Endothelial cell of umbilical vein (primary cell): ENCODE measurements at regions not wholly inside any gene's neighbourhood (a gene's known extent, or its start where the extent isn't known, plus 50 kb on each side); places are given as distances from the start of the nearest gene placed in this dataset.

Experiments used
- BruUV-seq: library from RNA; stranded (reverse); fragments of 400-500 nt; replicated peaks from 2 replicates; lab custom pipeline; 2021; lab: Mats Ljungman, UMichigan
- CTCF ChIA-PET: fragments of 300-600, 350-600 bp; sonication (Branson Sonifier 250); formaldehyde crosslinking; loops from one replicate; lab custom pipeline; 2021; ENCODE audit warnings: antibody characterized with exemption, inconsistent platforms; lab: Charles Lee
- POLR2A ChIA-PET: fragments of 300-600, 350-600 bp; sonication (Branson Sonifier 250); formaldehyde crosslinking; loops from one replicate; lab custom pipeline; 2021; ENCODE audit warnings: antibody characterized with exemption, inconsistent platforms; lab: Charles Lee
- DNase-seq: peaks from one replicate; pipeline ENCODE4 v3.0.0-alpha.2; 2011; ENCODE audit warnings: low read depth, low spot score
- FAIRE-seq: peaks from 2 replicates; lab custom pipeline; 2011; peaks lifted over from hg19 to GRCh38; lab: Jason Lieb, UNC
- H2AFZ ChIP-seq: 2 replicates; pipeline ENCODE4 v1.6.0; 2012; ENCODE audit warnings: low read depth, low read length, control low read depth, inconsistent platforms
- H3K27ac ChIP-seq: 2 replicates; pipeline ENCODE4 v1.5.1; 2011; ENCODE audit warnings: low read depth, mild to moderate bottlenecking, control low read depth, low read length, moderate library complexity; ENCODE audit not compliant: insufficient read depth
- H3K27me3 ChIP-seq, 2 experiments: 2 replicates each; pipeline versions ENCODE4 v1.6.0 to v1.6.1; 2011; ENCODE audit warnings: low read length in 2 of 2, mixed read lengths in 1 of 2; ENCODE audit not compliant: control insufficient read depth in 2 of 2, insufficient read depth in 2 of 2
- H3K36me3 ChIP-seq, 2 experiments: 2 replicates in 1 of 2; 3 replicates in 1 of 2; pipeline ENCODE4 v1.5.1; 2011; ENCODE audit warnings: low read length in 2 of 2, mild to moderate bottlenecking in 1 of 2, moderate library complexity in 1 of 2; ENCODE audit not compliant: control insufficient read depth in 2 of 2, insufficient read depth in 2 of 2; ENCODE audit errors: extremely low read depth in 1 of 2
- H3K4me1 ChIP-seq: 3 replicates; pipeline ENCODE4 v1.5.1; 2011; ENCODE audit warnings: mild to moderate bottlenecking, low read length; ENCODE audit not compliant: control insufficient read depth, insufficient read depth; ENCODE audit errors: extremely low read depth
- H3K4me2 ChIP-seq: 2 replicates; pipeline ENCODE4 v1.6.1; 2011; ENCODE audit warnings: low read length, control low read depth, mixed read lengths; ENCODE audit not compliant: insufficient read depth
- H3K4me3 ChIP-seq, 3 experiments: fragments of 200-600 bp in 1 of 3; sonication (generic), shearing (Covaris generic) in 1 of 3; replicated peaks in 1 of 3; 2 replicates each; pipeline ENCODE4 v1.5.1; 2011 to 2016; ENCODE audit warnings: control low read depth in 3 of 3, low read length in 3 of 3, mild to moderate bottlenecking in 2 of 3, inconsistent platforms in 1 of 3, low read depth in 1 of 3, moderate library complexity in 1 of 3; ENCODE audit not compliant: insufficient read depth in 1 of 3
- H3K79me2 ChIP-seq: 2 replicates; pipeline ENCODE4 v1.6.0; 2012; ENCODE audit warnings: low read length, inconsistent platforms; ENCODE audit not compliant: control insufficient read depth, insufficient read depth
- H3K9ac ChIP-seq: replicated peaks from 2 replicates; pipeline ENCODE3; 2011; ENCODE audit warnings: low read length, control low read depth; ENCODE audit not compliant: insufficient read depth; ENCODE audit errors: extremely low read depth
- H3K9me1 ChIP-seq: replicated peaks from 3 replicates; pipeline ENCODE4 v1.6.0; 2011; ENCODE audit warnings: mild to moderate bottlenecking, low read length; ENCODE audit not compliant: control insufficient read depth, insufficient read depth; ENCODE audit errors: extremely low read depth
- H3K9me3 ChIP-seq: replicated peaks from 2 replicates; pipeline ENCODE4 v1.5.1; 2012; ENCODE audit warnings: low read length, inconsistent platforms; ENCODE audit not compliant: control insufficient read depth, insufficient read depth
- H4K20me1 ChIP-seq: replicated peaks from 2 replicates; pipeline ENCODE3; 2011; ENCODE audit warnings: mild to moderate bottlenecking, low read length; ENCODE audit not compliant: control insufficient read depth, insufficient read depth; ENCODE audit errors: extremely low read depth
- EZH2 ChIP-seq: IDR thresholded peaks from 2 replicates; pipeline ENCODE4 v1.6.1; 2012; ENCODE audit warnings: borderline replicate concordance, low read depth, mild to moderate bottlenecking, moderate library complexity, low read length, inconsistent platforms; ENCODE audit not compliant: severe bottlenecking
- FOS ChIP-seq: IDR thresholded peaks from 2 replicates; pipeline ENCODE4 v1.6.1; 2011; ENCODE audit warnings: mild to moderate bottlenecking, low read length, moderate library complexity, borderline replicate concordance; ENCODE audit not compliant: insufficient read depth
- GATA2 ChIP-seq: IDR thresholded peaks from 2 replicates; pipeline ENCODE4 v1.7.0; 2011; ENCODE audit warnings: low read depth, mild to moderate bottlenecking, moderate library complexity, mixed read lengths, low read length; ENCODE audit not compliant: insufficient read length, insufficient read depth
- JUN ChIP-seq: IDR thresholded peaks from 2 replicates; pipeline ENCODE4 v1.6.1; 2011; ENCODE audit warnings: borderline replicate concordance, low read depth; ENCODE audit not compliant: insufficient read length, insufficient read depth
- MYC ChIP-seq: IDR thresholded peaks from one replicate; pipeline ENCODE4 v1.6.1; 2011; ENCODE audit warnings: mild to moderate bottlenecking, low read depth, low read length
- POLR2A ChIP-seq: IDR thresholded peaks from 2 replicates; pipeline ENCODE4 v1.6.1; 2012; ENCODE audit warnings: low read depth, mild to moderate bottlenecking, control low read depth, low read length
- POLR2AphosphoS5 ChIP-seq: IDR thresholded peaks from 2 replicates; pipeline ENCODE4 v1.6.1; 2012; ENCODE audit warnings: low read depth, mild to moderate bottlenecking, control low read depth, low read length, moderate library complexity; ENCODE audit not compliant: insufficient read depth
- dilution Hi-C: fragments of 300-500 bp; cut with MboI; formaldehyde crosslinking; loops from one replicate; pipeline ENCODE4 v1.15.0; 2019; ENCODE audit warnings: low sequenced_read_pairs; ENCODE audit not compliant: extremely low pct_ligation_motif_present
- intact Hi-C: fragments of 100-400 bp; cut with micrococcal nuclease; formaldehyde crosslinking; loops from one replicate; pipeline ENCODE4 v1.10.0; 2022
- TF ChIP-seq, protein P1 (sequence below), 2 donors: IDR thresholded peaks; 1 replicate in 1 of 2; 2 replicates in 1 of 2; pipeline ENCODE4 v1.5.1; 2011; ENCODE audit warnings: low read length in 2 of 2, mild to moderate bottlenecking in 2 of 2, moderate library complexity in 2 of 2, control low read depth in 1 of 2, inconsistent platforms in 1 of 2, low read depth in 1 of 2; ENCODE audit not compliant: insufficient read depth in 1 of 2; ENCODE audit errors: extremely low read depth in 1 of 2
- TF ChIP-seq, protein P2 (sequence below): IDR thresholded peaks from 2 replicates; pipeline ENCODE4 v1.6.1; 2011; ENCODE audit not compliant: insufficient read depth, insufficient read length

DNA sequence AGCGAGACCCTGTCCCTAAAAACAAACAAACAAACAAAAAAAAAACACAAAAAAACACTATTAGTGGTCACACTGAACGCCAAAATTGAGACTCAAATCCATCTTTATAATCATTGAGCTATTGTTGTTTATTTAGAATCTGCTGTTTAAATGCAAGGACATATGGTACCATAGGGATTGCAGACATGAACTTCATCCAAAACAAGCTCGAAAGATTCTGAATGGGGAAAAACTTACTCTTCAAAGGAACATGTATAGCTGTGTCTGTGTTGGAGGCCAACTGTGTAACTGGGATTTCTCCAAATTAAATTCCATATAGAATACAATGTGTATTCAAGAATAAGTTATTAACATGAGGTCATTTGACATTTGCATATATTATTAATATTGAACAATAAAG lies 74.7 kb upstream of the GPR158 start:
- DNase-seq = no peak
- H2AFZ ChIP-seq = no peak overlapping the region
- no peak overlapping the region for H3K4me2 ChIP-seq
- no peak for FAIRE-seq
- dilution Hi-C loops = no loop called here
- ChIA-PET CTCF (interaction anchor here (1.2 kb wide), 1 partner anchor 19 kb away, joined by 4 read pairs; no protein-coding TSS in a partner anchor), POLR2A (no interaction called here)
- H3K27me3 ChIP-seq = no peaks in the 10 kb centered on the region
- H3K79me2 ChIP-seq = no peaks in the 10 kb centered on the region
- BruUV-seq = no TSS peak
- no peak overlapping the region for H3K27ac ChIP-seq
- no peaks in the 10 kb centered on the region for H3K9me1 ChIP-seq
- no peaks in the 10 kb centered on the region for H4K20me1 ChIP-seq
- H3K4me3 ChIP-seq = no peak overlapping the region
- TF ChIP-seq JUN (no peak), POLR2AphosphoS5 (no peak), POLR2A (no peak)
- TF ChIP-seq, protein P1, sequence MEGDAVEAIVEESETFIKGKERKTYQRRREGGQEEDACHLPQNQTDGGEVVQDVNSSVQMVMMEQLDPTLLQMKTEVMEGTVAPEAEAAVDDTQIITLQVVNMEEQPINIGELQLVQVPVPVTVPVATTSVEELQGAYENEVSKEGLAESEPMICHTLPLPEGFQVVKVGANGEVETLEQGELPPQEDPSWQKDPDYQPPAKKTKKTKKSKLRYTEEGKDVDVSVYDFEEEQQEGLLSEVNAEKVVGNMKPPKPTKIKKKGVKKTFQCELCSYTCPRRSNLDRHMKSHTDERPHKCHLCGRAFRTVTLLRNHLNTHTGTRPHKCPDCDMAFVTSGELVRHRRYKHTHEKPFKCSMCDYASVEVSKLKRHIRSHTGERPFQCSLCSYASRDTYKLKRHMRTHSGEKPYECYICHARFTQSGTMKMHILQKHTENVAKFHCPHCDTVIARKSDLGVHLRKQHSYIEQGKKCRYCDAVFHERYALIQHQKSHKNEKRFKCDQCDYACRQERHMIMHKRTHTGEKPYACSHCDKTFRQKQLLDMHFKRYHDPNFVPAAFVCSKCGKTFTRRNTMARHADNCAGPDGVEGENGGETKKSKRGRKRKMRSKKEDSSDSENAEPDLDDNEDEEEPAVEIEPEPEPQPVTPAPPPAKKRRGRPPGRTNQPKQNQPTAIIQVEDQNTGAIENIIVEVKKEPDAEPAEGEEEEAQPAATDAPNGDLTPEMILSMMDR (IDR thresholded peaks at IDR 0.05; ENCODE audit: extremely low read depth in 1 of 2, insufficient read depth in 1 of 2, low read depth in 1 of 2, low read length in 2 of 2) = no peak
- H3K9ac ChIP-seq = no peak overlapping the region
- H3K4me1 ChIP-seq = no peaks in the 10 kb centered on the region
- H3K9me3 ChIP-seq = no peaks in the 10 kb centered on the region
- intact Hi-C loops = no loop called here
- H3K36me3 ChIP-seq = no peaks in the 10 kb centered on the region

DNA sequence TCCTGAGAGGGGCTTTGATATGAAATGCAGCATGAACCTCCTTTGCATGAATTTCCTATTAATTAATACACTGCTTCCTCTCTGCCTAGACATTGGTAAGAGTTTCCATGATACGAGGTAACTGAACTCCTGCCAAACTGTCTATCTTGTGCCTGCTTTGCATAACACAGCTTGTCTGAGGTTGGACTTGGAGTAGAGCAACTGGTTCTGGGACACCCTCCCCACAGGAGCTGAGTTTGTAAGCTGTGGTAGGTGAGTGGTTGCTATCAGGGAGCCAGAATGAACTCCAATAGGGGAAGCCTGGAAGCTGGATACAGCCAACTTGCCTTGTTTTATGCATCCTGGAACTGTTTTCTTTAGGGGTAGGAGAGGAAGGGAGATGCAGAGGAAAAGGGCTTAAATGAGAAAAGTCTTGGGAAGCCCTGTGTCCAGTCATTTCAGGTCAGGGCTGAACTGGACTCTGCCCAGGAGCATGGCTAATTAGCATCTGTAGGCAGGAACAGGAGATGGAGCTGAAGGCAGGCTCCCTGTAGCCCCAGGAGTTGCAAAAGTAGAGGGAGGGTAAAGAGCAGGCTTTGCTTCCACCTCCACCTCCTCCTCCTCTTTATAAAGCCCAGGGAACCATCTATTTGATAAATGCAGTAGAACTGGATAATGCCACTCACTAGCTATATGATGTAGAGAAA lies 73.2 kb upstream of the GPR158 start:
- DNase-seq = no peak
- no TSS peak for BruUV-seq
- H4K20me1 ChIP-seq = no peaks in the 10 kb centered on the region
- no peaks in the 10 kb centered on the region for H3K9me1 ChIP-seq
- ChIA-PET POLR2A (no interaction called here), CTCF (interaction anchor here (1.2 to 3.1 kb wide), 3 partner anchors 12 to 125 kb away, joined by 3 to 11 read pairs (median 4); no protein-coding TSS in a partner anchor)
- H3K9me3 ChIP-seq = no peaks in the 10 kb centered on the region
- TF ChIP-seq, protein P1 (IDR thresholded peaks at IDR 0.05; ENCODE audit: extremely low read depth in 1 of 2, insufficient read depth in 1 of 2, low read depth in 1 of 2, low read length in 2 of 2) = no peak
- TF ChIP-seq FOS (no peak), EZH2 (no peak), JUN (no peak), POLR2A (no peak), MYC (no peak), POLR2AphosphoS5 (no peak), GATA2 (no peak)
- TF ChIP-seq, protein P2, sequence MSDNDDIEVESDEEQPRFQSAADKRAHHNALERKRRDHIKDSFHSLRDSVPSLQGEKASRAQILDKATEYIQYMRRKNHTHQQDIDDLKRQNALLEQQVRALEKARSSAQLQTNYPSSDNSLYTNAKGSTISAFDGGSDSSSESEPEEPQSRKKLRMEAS = no peak
- H3K36me3 ChIP-seq = no peaks in the 10 kb centered on the region
- H3K9ac ChIP-seq = no peak overlapping the region
- H3K4me1 ChIP-seq = no peaks in the 10 kb centered on the region
- H3K4me2 ChIP-seq = no peak overlapping the region
- FAIRE-seq = no peak
- intact Hi-C loops = no loop called here
- dilution Hi-C loops = no loop called here
- H2AFZ ChIP-seq = no peak overlapping the region
- no peak overlapping the region for H3K27ac ChIP-seq
- no peaks in the 10 kb centered on the region for H3K79me2 ChIP-seq
- H3K27me3 ChIP-seq = no peaks in the 10 kb centered on the region
- no peak overlapping the region for H3K4me3 ChIP-seq
